ENCODE measurements at regions not wholly inside any gene's neighbourhood (a gene's known extent, or its start where the extent isn't known, plus 50 kb on each side); places are given as distances from the start of the nearest gene placed in this dataset.

- no peak for ATAC-seq
- intact Hi-C loops (cut with DNase I) = no loop called here
- no peak for DNase-seq
- Histone ChIP-seq H3K9me3 (no peaks in the 10 kb centered on the region), H3K4me3 (no peak overlapping the region), H3K36me3 (ENCODE audit: insufficient read depth in 1 of 2, low read depth in 1 of 2) (no peaks in the 10 kb centered on the region), H3K27me3 (ENCODE audit: insufficient read depth in 3 of 3, low read length in 2 of 3) (no peaks in the 10 kb centered on the region), H3K4me1 (no peaks in the 10 kb centered on the region), H3K27ac (no peak overlapping the region)
- TF ChIP-seq CTCF (IDR thresholded peaks at IDR 0.05) = no peak
These were observed 1089.1 kb upstream of the RAG2 start for GRCh38 chr11:37687130-37687529.

- Histone ChIP-seq H3K9me3 (no peaks in the 10 kb centered on the region), H3K36me3 (ENCODE audit: insufficient read depth in 1 of 2, low read depth in 1 of 2) (no peaks in the 10 kb centered on the region), H3K27ac (no peak overlapping the region), H3K27me3 (ENCODE audit: insufficient read depth in 3 of 3, low read length in 2 of 3) (no peaks in the 10 kb centered on the region), H3K4me3 (no peak overlapping the region), H3K4me1 (no peaks in the 10 kb centered on the region)
- DNase-seq (no peak), ATAC-seq (no peak)
- intact Hi-C loops (cut with DNase I) = no loop called here
- TF ChIP-seq CTCF (IDR thresholded peaks at IDR 0.05) = no peak
These were observed 1073.3 kb upstream of the RAG2 start for GRCh38 chr11:37671321-37671720.

DNA sequence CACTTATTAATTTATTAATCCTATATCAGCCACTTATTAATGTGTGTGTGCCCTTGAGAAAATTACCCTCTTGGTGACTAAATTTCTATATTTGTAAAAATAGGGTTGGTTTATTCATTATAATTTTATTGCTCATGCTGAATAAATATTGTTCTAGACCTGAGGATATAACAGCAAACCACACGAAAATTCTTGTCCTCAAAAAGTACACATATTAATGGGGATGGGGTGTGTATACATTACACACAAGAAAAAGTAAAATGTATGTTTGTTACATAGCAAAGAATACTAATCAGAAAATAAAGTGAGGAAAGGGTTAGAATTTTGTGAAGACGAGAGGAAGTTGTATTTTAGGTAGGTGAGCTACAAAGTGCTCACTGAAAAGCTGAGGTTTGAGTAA, 1068.9 kb upstream of the RAG2 start:
- H3K27me3 ChIP-seq (ENCODE audit: insufficient read depth in 3 of 3, low read length in 2 of 3) = no peaks in the 10 kb centered on the region
- H3K4me1 ChIP-seq = no peaks in the 10 kb centered on the region
- DNase-seq (no peak), ATAC-seq (no peak)
- no peak overlapping the region for H3K27ac ChIP-seq
- H3K9me3 ChIP-seq = no peaks in the 10 kb centered on the region
- no peak for TF ChIP-seq CTCF (IDR thresholded peaks at IDR 0.05)
- WGBS, 3 donors = 79% methylated on average over 2 of the region's 2 CpGs
- no peak overlapping the region for H3K4me3 ChIP-seq
- intact Hi-C loops (cut with DNase I) = no loop called here
- H3K36me3 ChIP-seq (ENCODE audit: insufficient read depth in 1 of 2, low read depth in 1 of 2) = no peaks in the 10 kb centered on the region

DNA sequence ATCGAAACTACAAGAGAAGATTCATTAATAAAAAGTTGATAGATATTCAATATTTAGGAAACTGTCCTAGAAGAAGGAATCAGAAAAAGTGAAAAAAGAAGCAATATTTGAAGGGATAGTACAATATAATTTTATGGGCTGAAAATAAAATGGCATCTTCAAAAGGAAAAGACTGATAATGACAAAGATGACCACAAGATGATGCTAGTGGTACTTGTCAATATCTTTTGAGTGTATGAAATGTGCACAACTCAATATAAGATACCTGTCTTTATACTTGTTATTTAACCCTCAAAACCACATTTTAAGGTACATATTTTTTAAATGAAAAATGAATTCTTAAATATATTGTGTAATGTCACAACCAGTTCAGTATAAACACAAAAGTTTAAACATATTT, 1059.6 kb upstream of the RAG2 start:
- Histone ChIP-seq H3K4me1 (no peaks in the 10 kb centered on the region), H3K36me3 (ENCODE audit: insufficient read depth in 1 of 2, low read depth in 1 of 2) (no peaks in the 10 kb centered on the region), H3K4me3 (no peak overlapping the region), H3K27me3 (ENCODE audit: insufficient read depth in 3 of 3, low read length in 2 of 3) (no peaks in the 10 kb centered on the region), H3K27ac (no peak overlapping the region), H3K9me3 (no peaks in the 10 kb centered on the region)
- WGBS, 3 donors = 81 to 93% (median 88%) methylated on average over 1 of the region's 1 CpG
- DNase-seq = no peak
- ATAC-seq = no peak
- TF ChIP-seq CTCF (IDR thresholded peaks at IDR 0.05) = no peak
- intact Hi-C loops (cut with DNase I) = no loop called here

GRCh38 chr11:37647767-37648166, 1049.7 kb upstream of the RAG2 start:
- TF ChIP-seq CTCF (IDR thresholded peaks at IDR 0.05) = no peak
- DNase-seq (no peak), ATAC-seq (no peak)
- intact Hi-C loops (cut with DNase I) = no loop called here
- H3K27ac ChIP-seq = no peak overlapping the region
- H3K4me3 ChIP-seq = no peak overlapping the region
- H3K9me3 ChIP-seq = no peaks in the 10 kb centered on the region
- 64 to 83% (median 67%) methylated on average over 1 of the region's 1 CpG for WGBS, 3 donors
- no peaks in the 10 kb centered on the region for H3K4me1 ChIP-seq
- no peaks in the 10 kb centered on the region for H3K36me3 ChIP-seq (ENCODE audit: insufficient read depth in 1 of 2, low read depth in 1 of 2)
- no peaks in the 10 kb centered on the region for H3K27me3 ChIP-seq (ENCODE audit: insufficient read depth in 3 of 3, low read length in 2 of 3)

Measured in psoas muscle (tissue), 7 donors.